ENCODE measurements at regions not wholly inside any gene's neighbourhood (a gene's known extent, or its start where the extent isn't known, plus 50 kb on each side); places are given as distances from the start of the nearest gene placed in this dataset.

DNA sequence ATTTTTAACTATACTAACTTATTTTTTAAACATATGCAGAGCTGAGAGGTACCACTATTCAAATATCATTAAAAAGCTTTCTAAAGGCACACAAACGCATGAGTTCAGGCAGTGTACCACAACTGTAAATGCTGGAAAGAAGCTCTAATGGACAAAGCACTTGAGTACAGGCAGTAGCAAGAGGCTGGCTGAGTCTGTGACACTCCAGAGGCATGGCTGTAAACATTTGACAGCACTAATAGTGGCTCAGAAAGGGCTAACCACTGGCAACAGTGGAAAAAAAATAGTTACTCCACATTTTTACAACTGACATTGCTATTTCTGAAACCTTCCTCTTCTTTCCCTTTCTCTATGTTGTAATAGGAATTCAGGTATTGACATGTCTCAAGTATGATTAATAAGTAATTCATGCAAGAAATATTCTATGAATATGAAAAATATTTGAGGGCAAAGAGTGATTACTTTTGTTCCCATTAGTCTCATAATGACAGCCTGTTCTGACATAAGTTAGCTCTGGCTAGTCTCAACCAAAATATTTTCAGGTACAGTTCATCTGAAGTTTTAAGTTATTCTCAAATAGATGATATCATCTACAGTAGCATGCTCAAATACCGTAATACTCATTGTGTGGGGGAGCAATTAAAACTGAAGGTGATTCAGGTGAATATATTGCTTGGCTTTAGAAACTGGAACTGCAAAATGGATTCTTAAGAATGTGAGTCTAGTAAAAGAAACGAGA, 324.0 kb upstream of the POT1 start:
- TF ChIP-seq POLR2A (IDR thresholded peaks at IDR 0.05), result no peak
- TF ChIP-seq, protein P1, sequence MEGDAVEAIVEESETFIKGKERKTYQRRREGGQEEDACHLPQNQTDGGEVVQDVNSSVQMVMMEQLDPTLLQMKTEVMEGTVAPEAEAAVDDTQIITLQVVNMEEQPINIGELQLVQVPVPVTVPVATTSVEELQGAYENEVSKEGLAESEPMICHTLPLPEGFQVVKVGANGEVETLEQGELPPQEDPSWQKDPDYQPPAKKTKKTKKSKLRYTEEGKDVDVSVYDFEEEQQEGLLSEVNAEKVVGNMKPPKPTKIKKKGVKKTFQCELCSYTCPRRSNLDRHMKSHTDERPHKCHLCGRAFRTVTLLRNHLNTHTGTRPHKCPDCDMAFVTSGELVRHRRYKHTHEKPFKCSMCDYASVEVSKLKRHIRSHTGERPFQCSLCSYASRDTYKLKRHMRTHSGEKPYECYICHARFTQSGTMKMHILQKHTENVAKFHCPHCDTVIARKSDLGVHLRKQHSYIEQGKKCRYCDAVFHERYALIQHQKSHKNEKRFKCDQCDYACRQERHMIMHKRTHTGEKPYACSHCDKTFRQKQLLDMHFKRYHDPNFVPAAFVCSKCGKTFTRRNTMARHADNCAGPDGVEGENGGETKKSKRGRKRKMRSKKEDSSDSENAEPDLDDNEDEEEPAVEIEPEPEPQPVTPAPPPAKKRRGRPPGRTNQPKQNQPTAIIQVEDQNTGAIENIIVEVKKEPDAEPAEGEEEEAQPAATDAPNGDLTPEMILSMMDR (IDR thresholded peaks at IDR 0.05 in 4 of 5, conservative IDR thresholded peaks at IDR 0.05 in 1 of 5), result no peak

All from gastrocnemius medialis (tissue), 4 donors.